D341Med (cell line): ENCODE measurements at regions not wholly inside any gene's neighbourhood (a gene's known extent, or its start where the extent isn't known, plus 50 kb on each side); places are given as distances from the start of the nearest gene placed in this dataset.

Experiments
- DNase-seq: peaks from one replicate; pipeline ENCODE4 v3.0.0; 2012; ENCODE audit warnings: low spot score

GRCh38 chr14:65320661-65321308 lies 91.7 kb upstream of the FUT8 start:
- DNase-seq = no peak

- no peak for DNase-seq
Measured at GRCh38 chr14:65321370-65321875, 91.1 kb upstream of the FUT8 start.

- no peak for DNase-seq
Measured at GRCh38 chr14:65329481-65329880, 83.0 kb upstream of the FUT8 start.

GRCh38 chr14:65329911-65330310 lies 82.6 kb upstream of the FUT8 start:
- no peak for DNase-seq

GRCh38 chr14:65330416-65330815 lies 82.1 kb upstream of the FUT8 start:
- no peak for DNase-seq

- no peak for DNase-seq
Measured at GRCh38 chr14:65331652-65332051, 80.9 kb upstream of the FUT8 start.

GRCh38 chr14:65332141-65332871 lies 80.2 kb upstream of the FUT8 start:
- no peak for DNase-seq

- DNase-seq = no peak
Measured at GRCh38 chr14:65333943-65334687, 78.4 kb upstream of the FUT8 start.

- no peak for DNase-seq
Measured at GRCh38 chr14:65334765-65335410, 77.6 kb upstream of the FUT8 start.

GRCh38 chr14:65335411-65335947 lies 77.1 kb upstream of the FUT8 start:
- no peak for DNase-seq

- no peak for DNase-seq
Measured at GRCh38 chr14:65336191-65336591, 76.3 kb upstream of the FUT8 start.

- DNase-seq = no peak
Measured at GRCh38 chr14:65339866-65340265, 72.7 kb upstream of the FUT8 start.

- no peak for DNase-seq
Measured at GRCh38 chr14:65344011-65344410, 68.5 kb upstream of the FUT8 start.

- no peak for DNase-seq
Measured at GRCh38 chr14:65345266-65345665, 67.3 kb upstream of the FUT8 start.

GRCh38 chr14:65346474-65346873 lies 66.1 kb upstream of the FUT8 start:
- DNase-seq = no peak

GRCh38 chr14:65346895-65347294 lies 65.6 kb upstream of the FUT8 start:
- DNase-seq = no peak

- no peak for DNase-seq
Measured at GRCh38 chr14:65348137-65348536, 64.4 kb upstream of the FUT8 start.

GRCh38 chr14:65349100-65349499 lies 63.4 kb upstream of the FUT8 start:
- DNase-seq = no peak

GRCh38 chr14:65351493-65352194 lies 60.9 kb upstream of the FUT8 start:
- DNase-seq = no peak

- DNase-seq = no peak
Measured at GRCh38 chr14:65352964-65353530, 59.5 kb upstream of the FUT8 start.

- no peak for DNase-seq
Measured at GRCh38 chr14:65354131-65354530, 58.4 kb upstream of the FUT8 start.
